ENCODE measurements at regions not wholly inside any gene's neighbourhood (a gene's known extent, or its start where the extent isn't known, plus 50 kb on each side); places are given as distances from the start of the nearest gene placed in this dataset.

GRCh38 chr15:53397041-53397616 lies 362.3 kb downstream of the WDR72 start:
- DNase-seq = no peak

GRCh38 chr15:53395871-53396270 lies 363.6 kb downstream of the WDR72 start:
- DNase-seq = no peak

- DNase-seq = no peak
Observed at GRCh38 chr15:53390549-53390948, 368.9 kb downstream of the WDR72 start.

GRCh38 chr15:53389271-53390037 lies 370.0 kb downstream of the WDR72 start:
- DNase-seq = no peak

- DNase-seq = peak in 1 of 2 experiments; percentile 14
Observed at GRCh38 chr15:53384417-53384816, 375.0 kb downstream of the WDR72 start.

- no peak for DNase-seq
Observed at GRCh38 chr15:53378096-53378800, 381.2 kb downstream of the WDR72 start.

GRCh38 chr15:53367740-53368139 lies 391.7 kb downstream of the WDR72 start:
- DNase-seq = no peak

- no peak for DNase-seq
Observed at GRCh38 chr15:53360881-53361280, 398.6 kb downstream of the WDR72 start.

- no peak for DNase-seq
Observed at GRCh38 chr15:53359038-53359437, 400.4 kb downstream of the WDR72 start.

GRCh38 chr15:53354874-53355273 lies 404.6 kb downstream of the WDR72 start:
- DNase-seq = no peak

GRCh38 chr15:53351373-53351772 lies 408.1 kb downstream of the WDR72 start:
- DNase-seq = no peak

- DNase-seq = no peak
Observed at GRCh38 chr15:53346583-53346982, 412.9 kb downstream of the WDR72 start.

- DNase-seq = no peak
Observed at GRCh38 chr15:53331328-53332190, 427.9 kb downstream of the WDR72 start.

- no peak for DNase-seq
Observed at GRCh38 chr15:53328341-53328740, 431.1 kb downstream of the WDR72 start.

- no peak for DNase-seq
Observed at GRCh38 chr15:53324061-53324460, 435.4 kb downstream of the WDR72 start.

- no peak for DNase-seq
Observed at GRCh38 chr15:53323191-53323590, 436.3 kb downstream of the WDR72 start.

GRCh38 chr15:53320816-53321215 lies 438.6 kb downstream of the WDR72 start:
- no peak for DNase-seq

- DNase-seq = no peak
Observed at GRCh38 chr15:53312707-53313106, 446.8 kb downstream of the WDR72 start.

- no peak for DNase-seq
Observed at GRCh38 chr15:53310709-53311108, 448.8 kb downstream of the WDR72 start.

- DNase-seq = no peak
Observed at GRCh38 chr15:53307952-53308624, 451.4 kb downstream of the WDR72 start.

GRCh38 chr15:53305554-53305953 lies 453.9 kb downstream of the WDR72 start:
- DNase-seq = no peak

- no peak for DNase-seq
Observed at GRCh38 chr15:53305101-53305500, 454.4 kb downstream of the WDR72 start.

GRCh38 chr15:53297828-53298227 lies 461.6 kb downstream of the WDR72 start:
- no peak for DNase-seq
